ENCODE measurements at regions not wholly inside any gene's neighbourhood (a gene's known extent, or its start where the extent isn't known, plus 50 kb on each side); places are given as distances from the start of the nearest gene placed in this dataset.

GRCh38 chr1:30323352-30323751 is 400.0 kb downstream of the MATN1 start:
- TF ChIP-seq, protein P1, sequence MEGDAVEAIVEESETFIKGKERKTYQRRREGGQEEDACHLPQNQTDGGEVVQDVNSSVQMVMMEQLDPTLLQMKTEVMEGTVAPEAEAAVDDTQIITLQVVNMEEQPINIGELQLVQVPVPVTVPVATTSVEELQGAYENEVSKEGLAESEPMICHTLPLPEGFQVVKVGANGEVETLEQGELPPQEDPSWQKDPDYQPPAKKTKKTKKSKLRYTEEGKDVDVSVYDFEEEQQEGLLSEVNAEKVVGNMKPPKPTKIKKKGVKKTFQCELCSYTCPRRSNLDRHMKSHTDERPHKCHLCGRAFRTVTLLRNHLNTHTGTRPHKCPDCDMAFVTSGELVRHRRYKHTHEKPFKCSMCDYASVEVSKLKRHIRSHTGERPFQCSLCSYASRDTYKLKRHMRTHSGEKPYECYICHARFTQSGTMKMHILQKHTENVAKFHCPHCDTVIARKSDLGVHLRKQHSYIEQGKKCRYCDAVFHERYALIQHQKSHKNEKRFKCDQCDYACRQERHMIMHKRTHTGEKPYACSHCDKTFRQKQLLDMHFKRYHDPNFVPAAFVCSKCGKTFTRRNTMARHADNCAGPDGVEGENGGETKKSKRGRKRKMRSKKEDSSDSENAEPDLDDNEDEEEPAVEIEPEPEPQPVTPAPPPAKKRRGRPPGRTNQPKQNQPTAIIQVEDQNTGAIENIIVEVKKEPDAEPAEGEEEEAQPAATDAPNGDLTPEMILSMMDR (IDR thresholded peaks at IDR 0.05): no peak
- no peak for TF ChIP-seq POLR2A (IDR thresholded peaks at IDR 0.05)

Measured in thyroid gland (tissue), 4 donors.